SK-N-SH (cell line): ENCODE measurements at regions not wholly inside any gene's neighbourhood (a gene's known extent, or its start where the extent isn't known, plus 50 kb on each side); places are given as distances from the start of the nearest gene placed in this dataset.

ENCODE experiments used
- CTCF ChIA-PET: fragments of 300-600, 350-600 bp; formaldehyde crosslinking; extraction: SDS; loops from one replicate; lab custom pipeline; 2021; lab: Yijun Ruan, JAX
- POLR2A ChIA-PET: fragments of 350-600 bp; sonication (Branson Sonifier 250); formaldehyde crosslinking; extraction: SDS; loops from one replicate; lab custom pipeline; 2020; ENCODE audit warnings: antibody characterized with exemption, inconsistent platforms; lab: Yijun Ruan, JAX
- DNase-seq: peaks from one replicate; pipeline ENCODE4 v3.0.0; 2012
- H2AFZ ChIP-seq: fragments of 200-600 bp; sonication (generic); 2 replicates; pipeline ENCODE4 v1.8.1; 2016; ENCODE audit warnings: antibody characterized with exemption, mild to moderate bottlenecking, low read depth
- H3F3A ChIP-seq: fragments of 200-600 bp; sonication (generic); replicated peaks from 2 replicates; pipeline ENCODE3; 2016; ENCODE audit warnings: antibody characterized with exemption, mild to moderate bottlenecking; ENCODE audit not compliant: insufficient read depth
- H3K27ac ChIP-seq, 2 experiments: fragments of 200-500 bp in 1 of 2; fragments of 200-600 bp in 1 of 2; sonication (Bioruptor generic) in 1 of 2; sonication (generic), shearing (Covaris generic) in 1 of 2; 2 replicates each; pipeline versions ENCODE4 v1.5.1 to v1.6.1; 2014 to 2016; ENCODE audit warnings: low read depth in 2 of 2, inconsistent platforms in 1 of 2, low read length in 1 of 2, mild to moderate bottlenecking in 1 of 2, mixed read lengths in 1 of 2
- H3K27me3 ChIP-seq: fragments of 200-600 bp; sonication (generic), shearing (Covaris generic); 2 replicates; pipeline ENCODE4 v1.6.1; 2016; ENCODE audit warnings: mixed run types; ENCODE audit not compliant: insufficient read depth
- H3K36me3 ChIP-seq, 2 experiments: fragments of 200-500 bp in 1 of 2; fragments of 200-600 bp in 1 of 2; sonication (Bioruptor generic) in 1 of 2; sonication (generic) in 1 of 2; replicated peaks in 1 of 2; 2 replicates each; pipeline versions ENCODE3 to v1.5.1; 2014 to 2016; ENCODE audit warnings: low read length in 1 of 2, mild to moderate bottlenecking in 1 of 2; ENCODE audit not compliant: insufficient read depth in 2 of 2, control insufficient read depth in 1 of 2
- H3K4me1 ChIP-seq, 2 experiments: fragments of 200-500 bp in 1 of 2; fragments of 200-600 bp in 1 of 2; sonication (Bioruptor generic) in 1 of 2; sonication (generic), shearing (Covaris generic) in 1 of 2; 2 replicates each; pipeline versions ENCODE4 v1.5.1 to v1.6.1; 2014 to 2016; ENCODE audit warnings: low read depth in 1 of 2, low read length in 1 of 2, mixed run types in 1 of 2; ENCODE audit not compliant: insufficient read depth in 2 of 2, control insufficient read depth in 1 of 2
- H3K4me2 ChIP-seq: fragments of 200-600 bp; sonication (generic), shearing (Covaris generic); 2 replicates; pipeline ENCODE4 v1.6.1; 2017; ENCODE audit warnings: mixed run types
- H3K4me3 ChIP-seq, 2 experiments: fragments of 200-500 bp in 1 of 2; fragments of 200-600 bp in 1 of 2; sonication (Bioruptor generic) in 1 of 2; sonication (generic), shearing (Covaris generic) in 1 of 2; 2 replicates each; pipeline versions ENCODE4 v1.5.1 to v1.8.1; 2014 to 2016; ENCODE audit warnings: low read depth in 2 of 2, inconsistent platforms in 1 of 2, low read length in 1 of 2, mild to moderate bottlenecking in 1 of 2, mixed read lengths in 1 of 2, moderate library complexity in 1 of 2
- H3K79me2 ChIP-seq: fragments of 200-600 bp; sonication (generic); 2 replicates; pipeline ENCODE4 v1.8.1; 2017; ENCODE audit warnings: mild to moderate bottlenecking; ENCODE audit not compliant: insufficient read depth
- H3K9ac ChIP-seq: fragments of 200-600 bp; sonication (generic); 2 replicates; pipeline ENCODE4 v1.6.1; 2017; ENCODE audit warnings: mixed run types
- H3K9me2 ChIP-seq: fragments of 200-600 bp; sonication (generic); 2 replicates; pipeline ENCODE4 v1.6.1; 2017; ENCODE audit warnings: mixed run types
- H3K9me3 ChIP-seq: fragments of 200-600 bp; sonication (generic); 2 replicates; pipeline ENCODE4 v1.6.1; 2017; ENCODE audit warnings: mixed run types, mild to moderate bottlenecking, moderate library complexity
- H4K20me1 ChIP-seq: fragments of 200-600 bp; sonication (generic); 2 replicates; pipeline ENCODE4 v1.6.1; 2017; ENCODE audit warnings: mild to moderate bottlenecking, mixed run types; ENCODE audit not compliant: insufficient read depth
- CHD2 ChIP-seq: fragments of 150-350 bp; IDR thresholded peaks from 2 replicates; pipeline ENCODE4 v1.6.1; 2018; ENCODE audit warnings: low read length; ENCODE audit not compliant: partially characterized antibody
- EP300 ChIP-seq, 2 experiments: IDR thresholded peaks; 2 replicates each; pipeline versions ENCODE4 v1.4.0 to v1.6.1; 2012; ENCODE audit warnings: borderline replicate concordance in 1 of 2, low read depth in 1 of 2, low read length in 1 of 2
- EZH2phosphoT487 ChIP-seq: fragments of 200-600 bp; sonication (generic); IDR thresholded peaks from 2 replicates; pipeline ENCODE4 v1.6.1; 2017; ENCODE audit warnings: low read depth, mixed run types, mild to moderate bottlenecking, antibody characterized with exemption, moderate library complexity, borderline replicate concordance
- FOXJ3 ChIP-seq: sonication (generic); formaldehyde crosslinking; IDR thresholded peaks from 2 replicates; pipeline ENCODE4 v1.5.1; 2020; ENCODE audit warnings: mild to moderate bottlenecking, missing genetic modification reagents
- GABPA ChIP-seq: IDR thresholded peaks from 2 replicates; pipeline ENCODE4 v1.4.0; 2012; ENCODE audit warnings: low read depth, mild to moderate bottlenecking
- MAX ChIP-seq: IDR thresholded peaks from 2 replicates; pipeline ENCODE4 v1.4.0; 2012; ENCODE audit warnings: low read depth
- MXI1 ChIP-seq: IDR thresholded peaks from 2 replicates; pipeline ENCODE4 v1.6.1; 2012; ENCODE audit warnings: mild to moderate bottlenecking, low read depth, low read length, improper control_type of control experiment
- NFIC ChIP-seq: IDR thresholded peaks from 2 replicates; pipeline ENCODE4 v1.4.0; 2012; ENCODE audit warnings: borderline replicate concordance
- RAD21 ChIP-seq: IDR thresholded peaks from 2 replicates; pipeline ENCODE4 v1.6.1; 2012; ENCODE audit warnings: mild to moderate bottlenecking, low read length
- RFX5 ChIP-seq: IDR thresholded peaks from 2 replicates; pipeline ENCODE4 v1.6.1; 2012; ENCODE audit warnings: mild to moderate bottlenecking, improper control_type of control experiment, low read length
- SMC3 ChIP-seq: IDR thresholded peaks from 2 replicates; pipeline ENCODE4 v1.6.1; 2012; ENCODE audit warnings: low read depth, low read length, improper control_type of control experiment
- TAF1 ChIP-seq: IDR thresholded peaks from 2 replicates; pipeline ENCODE4 v1.6.1; 2012; ENCODE audit warnings: low read depth, mild to moderate bottlenecking, low read length, moderate library complexity, borderline replicate concordance
- WGBS: methylation state at CpG from one replicate; pipeline ENCODE4 v1.1.6; 2017; ENCODE audit warnings: low lambda C conversion rate; 5-methylcytosine and 5-hydroxymethylcytosine counted together

DNA sequence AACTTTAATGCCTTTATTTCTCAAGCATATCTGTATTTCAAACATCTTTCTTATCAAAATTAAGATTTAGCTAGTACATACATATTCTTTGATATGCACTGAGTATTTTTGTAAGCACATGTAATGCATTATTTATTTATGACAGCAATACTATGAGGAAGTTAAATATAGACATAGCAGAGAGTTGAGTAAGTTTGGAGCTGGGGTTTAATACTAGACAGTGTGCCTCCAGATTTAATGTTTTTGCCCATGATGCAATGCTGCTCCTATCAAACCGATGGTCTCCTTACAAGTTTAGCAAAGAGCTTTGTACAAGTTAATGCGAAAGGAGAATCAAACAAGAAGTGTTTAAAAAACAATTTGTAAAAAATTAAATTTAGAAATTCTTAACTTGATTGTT lies 826.6 kb upstream of the MGAT4C start (continued):
- no peak for TF ChIP-seq CHD2

- no peak overlapping the region for H3K4me2 ChIP-seq
- H3K27ac ChIP-seq = no peak overlapping the region
- H3K36me3 ChIP-seq = no peaks in the 10 kb centered on the region
- TF ChIP-seq MXI1 = no peak
- no peak for TF ChIP-seq MAX
- no peak for TF ChIP-seq EP300 (IDR thresholded peaks at IDR 0.05; ENCODE audit: borderline replicate concordance in 1 of 2, low read depth in 1 of 2, low read length in 1 of 2)
- TF ChIP-seq EZH2phosphoT487 = no peak
- TF ChIP-seq RAD21 = no peak
- no peak for TF ChIP-seq TAF1
- TF ChIP-seq FOXJ3 = no peak
- TF ChIP-seq CHD2 = no peak
- CTCF ChIA-PET = no interaction called here
- H3K27me3 ChIP-seq = no peaks in the 10 kb centered on the region
- H3K9ac ChIP-seq = no peak overlapping the region
- no peaks in the 10 kb centered on the region for H3K4me1 ChIP-seq
- H3F3A ChIP-seq = no peaks in the 10 kb centered on the region
- no peaks in the 10 kb centered on the region for H3K79me2 ChIP-seq
- 0 out of 2 replicates have a peak, but pooled peaks cover 5% of the 10 kb centered on the region for H3K9me3 ChIP-seq
- WGBS = 72% methylated on average over 2 of the region's 2 CpGs
- no peak for DNase-seq
- H4K20me1 ChIP-seq = no peaks in the 10 kb centered on the region
- POLR2A ChIA-PET = no interaction called here
- H3K4me3 ChIP-seq = no peak overlapping the region
- no peak overlapping the region for H2AFZ ChIP-seq
- H3K9me2 ChIP-seq = no peaks in the 10 kb centered on the region
Measured at GRCh38 chr12:87074781-87075180, 818.6 kb upstream of the MGAT4C start.

GRCh38 chr12:87066326-87066725 lies 810.1 kb upstream of the MGAT4C start:
- Histone ChIP-seq H3K4me3 (no peak overlapping the region), H3K36me3 (no peaks in the 10 kb centered on the region), H4K20me1 (no peaks in the 10 kb centered on the region), H3K27ac (no peak overlapping the region), H2AFZ (no peak overlapping the region), H3F3A (no peaks in the 10 kb centered on the region), H3K4me2 (no peak overlapping the region), H3K79me2 (no peaks in the 10 kb centered on the region), H3K9ac (no peak overlapping the region), H3K4me1 (no peaks in the 10 kb centered on the region), H3K9me2 (no peaks in the 10 kb centered on the region), H3K27me3 (no peaks in the 10 kb centered on the region), H3K9me3 (no peaks in the 10 kb centered on the region)
- WGBS = 59% methylated on average over 2 of the region's 2 CpGs
- POLR2A ChIA-PET = no interaction called here
- no peak for TF ChIP-seq NFIC
- TF ChIP-seq FOXJ3 = no peak
- TF ChIP-seq RFX5 = no peak
- TF ChIP-seq GABPA = no peak
- no peak for TF ChIP-seq SMC3
- DNase-seq = no peak
- CTCF ChIA-PET = interaction anchor here (1.3 kb wide), 1 partner anchor 1199 kb away, joined by 3 read pairs; no protein-coding TSS in a partner anchor
